Stimulated activated CD4-positive, alpha-beta T cell treated with anti-CD3 and anti-CD28 coated beads, Interleukin-1b, Interleukin-23, amount 100 ng/mL, for 1 hour (primary cell): ENCODE measurements at regions not wholly inside any gene's neighbourhood (a gene's known extent, or its start where the extent isn't known, plus 50 kb on each side); places are given as distances from the start of the nearest gene placed in this dataset.
"Not testable (repeated sequence)": the region's sequence is repeated elsewhere in the genome, so short reads cannot be mapped to it uniquely, and the experiment has no call there.

ENCODE experiments used
- DNase-seq, 2 donors: peaks; one replicate each; pipeline ENCODE4 v3.0.0-alpha.2; 2020; ENCODE audit warnings: low read depth in 2 of 2

GRCh38 chr2:234725528-234726264 lies 226.1 kb upstream of the SH3BP4 start:
- no peak for DNase-seq

DNA sequence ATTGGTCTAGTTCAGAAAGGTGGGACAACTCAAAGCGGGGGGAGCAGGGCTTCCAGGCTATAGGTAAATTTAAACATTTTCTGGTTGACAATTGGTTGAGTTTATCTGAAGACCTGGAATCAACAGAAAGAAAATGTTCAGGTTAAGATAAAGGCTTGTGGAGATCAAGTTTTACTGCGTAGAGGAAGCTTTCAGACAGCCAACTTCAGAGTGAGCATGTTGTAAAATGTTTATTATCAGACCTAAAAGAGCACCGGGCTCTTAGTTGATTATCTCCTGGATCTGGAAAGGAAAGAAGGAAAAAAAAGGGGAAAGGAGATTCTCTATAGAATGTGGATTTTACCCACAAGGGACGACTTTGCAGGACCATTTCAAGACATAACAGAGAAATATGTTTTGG lies 227.0 kb upstream of the SH3BP4 start:
- no peak for DNase-seq

DNA sequence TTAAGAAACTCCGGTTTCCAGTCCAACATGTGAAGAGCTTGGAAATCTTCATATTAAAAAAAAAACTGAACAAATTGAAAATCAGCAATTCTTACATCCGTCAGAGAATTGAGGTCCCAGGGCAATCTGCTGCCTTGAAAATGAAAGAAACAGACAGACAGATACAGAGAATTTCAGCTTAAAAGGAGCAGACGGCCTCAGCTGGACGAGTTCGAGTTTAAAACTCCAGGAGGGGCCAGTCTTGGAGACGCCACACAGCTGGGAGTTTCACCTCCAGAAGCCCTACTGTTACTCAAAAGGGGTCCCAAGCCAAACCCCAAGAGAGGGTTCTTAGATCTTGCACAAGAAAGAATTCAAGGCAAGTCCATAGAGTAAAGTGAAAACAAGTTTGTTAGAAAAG lies 226.5 kb upstream of the ARL4C start:
- DNase-seq, result no peak

DNA sequence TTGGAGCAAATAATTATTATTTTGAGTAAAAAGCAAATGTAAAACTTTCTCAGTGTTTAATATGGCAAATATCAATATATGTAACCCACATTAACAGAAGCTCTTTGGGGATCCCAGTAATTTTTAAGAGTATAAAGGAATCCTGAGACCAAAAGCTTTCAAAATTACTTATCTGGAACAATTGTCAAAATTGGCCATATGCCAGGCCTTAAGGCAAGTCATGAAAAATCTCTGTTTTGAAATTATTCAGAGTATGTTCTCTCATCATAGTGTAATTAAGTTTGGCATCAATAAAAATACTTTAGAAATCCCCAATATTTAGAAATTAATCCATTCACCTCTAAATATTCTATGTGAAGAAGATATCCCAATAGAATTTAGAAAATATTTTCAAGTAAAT lies 225.3 kb upstream of the ARL4C start:
- DNase-seq, result no peak

- DNase-seq, result no peak
Measured at GRCh38 chr2:234719116-234719716, 222.3 kb upstream of the ARL4C start.

DNA sequence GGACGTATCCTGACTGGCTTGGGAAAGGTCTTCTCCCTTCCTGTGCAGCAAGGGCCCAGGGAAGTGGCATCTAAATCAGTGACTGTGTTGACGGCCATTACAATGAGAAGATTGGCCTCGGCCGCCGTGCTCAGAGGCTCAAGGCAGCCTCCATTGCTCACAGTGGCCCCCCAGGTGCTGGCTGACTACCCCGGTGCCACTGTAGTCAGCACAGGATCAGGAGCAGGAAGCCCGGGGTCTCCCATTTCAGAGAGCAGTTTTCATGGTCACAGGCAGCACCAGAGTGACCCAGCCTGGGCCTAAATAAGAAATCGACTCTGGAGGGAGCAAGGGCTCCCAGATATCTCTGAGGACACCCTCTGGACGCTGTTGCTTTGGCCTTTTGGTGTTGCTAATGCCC lies 219.4 kb upstream of the ARL4C start:
- no peak for DNase-seq

DNA sequence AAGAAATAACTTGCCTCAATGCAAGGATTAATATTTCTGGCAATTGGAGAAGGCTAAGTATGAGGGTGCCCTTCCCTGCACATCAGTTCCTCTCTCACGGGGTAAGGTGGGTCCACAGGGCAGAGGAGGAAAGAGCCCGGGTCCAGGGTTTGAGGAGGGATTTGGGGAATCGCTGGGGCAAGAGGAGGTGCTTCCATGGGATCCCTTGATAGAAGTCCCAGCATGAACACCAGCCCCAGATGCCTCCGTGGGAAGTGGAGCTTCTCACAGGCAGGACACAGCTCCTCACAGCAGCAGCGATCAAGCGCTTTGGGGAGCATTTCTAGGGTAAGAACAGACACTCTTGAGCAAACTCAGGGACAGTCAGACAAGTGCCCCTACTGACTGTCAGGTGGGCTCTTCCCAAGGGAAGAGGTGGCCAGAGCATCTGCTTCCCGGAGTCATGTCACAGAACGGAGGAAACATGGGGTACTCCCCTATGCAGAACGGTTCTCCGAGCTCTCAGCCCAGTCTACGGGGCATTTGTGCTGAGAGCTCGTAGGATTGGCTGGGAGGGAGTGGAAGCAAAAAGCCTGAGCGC lies 218.9 kb upstream of the ARL4C start:
- DNase-seq, result no peak

- DNase-seq, result no peak
Measured at GRCh38 chr2:234714711-234715110, 217.8 kb upstream of the ARL4C start.

DNA sequence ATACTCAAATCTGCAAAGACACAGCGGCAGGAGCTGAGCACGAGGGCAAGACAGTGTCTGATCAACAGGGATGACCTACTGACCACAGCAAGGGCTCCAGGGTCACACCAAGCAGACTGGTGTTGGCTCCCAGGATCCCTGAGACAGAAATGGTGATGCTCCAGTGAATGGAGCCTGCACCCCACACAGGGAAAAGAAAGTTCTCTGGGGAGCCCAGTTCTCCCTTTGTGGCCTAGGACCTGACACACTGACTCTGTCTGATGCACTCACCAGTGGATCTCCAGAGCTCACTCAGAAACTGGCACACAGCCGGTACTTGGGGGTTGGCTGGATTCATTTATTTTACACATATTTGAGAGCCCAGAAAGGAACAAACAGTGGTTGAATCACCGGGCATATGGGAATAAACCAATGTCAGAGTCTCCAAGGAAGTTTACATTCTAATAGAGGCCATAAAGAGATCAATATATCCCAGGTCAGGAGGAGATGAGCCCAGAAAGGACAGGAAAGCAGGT lies 215.6 kb upstream of the ARL4C start:
- no peak for DNase-seq

- no peak for DNase-seq
Measured at GRCh38 chr2:234711308-234711707, 214.4 kb upstream of the ARL4C start.

DNA sequence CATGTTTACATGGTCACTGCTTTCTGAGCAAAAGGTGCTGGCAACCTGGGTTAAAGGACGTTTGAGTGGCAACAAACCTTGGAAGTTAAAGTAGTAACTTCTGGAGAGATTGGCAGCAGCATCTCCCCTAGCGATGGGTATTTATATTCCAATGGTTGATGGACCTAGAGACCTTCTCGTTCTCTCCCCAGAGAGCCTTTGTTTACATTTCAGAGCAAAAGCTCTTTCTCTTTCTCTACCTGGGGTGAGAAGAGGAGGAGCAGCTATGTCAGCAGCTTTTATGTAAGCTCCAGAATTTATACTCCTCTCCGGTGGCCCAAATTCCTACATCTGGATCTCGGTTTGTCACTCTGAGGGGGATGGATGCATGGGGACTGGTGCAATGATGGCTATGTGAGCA lies 213.7 kb upstream of the ARL4C start:
- no peak for DNase-seq

DNA sequence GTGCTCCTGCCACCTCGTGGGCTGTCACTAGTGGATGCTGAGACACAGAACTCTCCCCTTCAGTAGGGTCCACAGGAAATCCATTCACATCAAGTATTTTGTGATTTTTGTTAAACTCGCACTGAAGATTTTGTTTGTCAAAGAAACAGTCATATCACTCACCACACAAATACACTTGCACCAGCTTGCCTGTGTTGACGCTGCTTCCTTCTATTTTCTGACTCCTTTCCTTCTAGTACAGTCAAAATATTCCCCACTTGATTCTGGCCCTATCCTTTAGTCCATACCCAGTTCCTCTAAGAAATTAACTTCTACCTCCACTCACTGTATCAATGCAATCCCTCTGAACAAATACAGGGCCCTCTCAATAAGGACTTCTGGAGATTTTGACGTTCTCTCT lies 213.2 kb upstream of the ARL4C start:
- no peak for DNase-seq

GRCh38 chr2:234708717-234709116 lies 211.8 kb upstream of the ARL4C start:
- no peak for DNase-seq

DNA sequence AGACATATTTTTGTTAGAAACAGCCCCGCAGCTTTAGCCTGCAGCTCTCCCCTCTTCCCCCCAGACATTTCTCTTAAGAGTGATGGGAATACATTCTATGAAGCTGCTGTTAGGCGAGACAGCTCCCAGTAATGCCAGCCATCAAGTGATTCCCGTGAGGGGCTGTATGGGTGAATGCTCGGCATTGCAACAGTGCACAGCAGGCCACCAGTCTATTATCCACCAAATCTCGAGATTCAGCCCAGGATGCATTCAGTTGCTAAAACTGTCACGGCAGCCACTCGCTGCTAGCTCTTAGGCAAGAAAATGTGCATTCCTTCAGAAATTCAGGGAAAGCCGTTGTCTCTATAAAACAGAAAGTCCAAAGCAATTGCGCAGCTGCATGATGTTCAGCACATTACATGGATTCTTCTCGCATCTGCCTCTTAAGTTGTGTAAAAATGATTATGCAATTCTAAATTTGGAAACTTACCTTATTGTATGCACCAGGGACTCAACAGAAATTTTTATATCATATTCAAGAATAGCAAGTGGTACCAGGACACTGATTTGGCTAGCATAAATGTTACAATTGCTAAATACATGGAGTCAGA lies 211.3 kb upstream of the ARL4C start:
- DNase-seq, result no peak

DNA sequence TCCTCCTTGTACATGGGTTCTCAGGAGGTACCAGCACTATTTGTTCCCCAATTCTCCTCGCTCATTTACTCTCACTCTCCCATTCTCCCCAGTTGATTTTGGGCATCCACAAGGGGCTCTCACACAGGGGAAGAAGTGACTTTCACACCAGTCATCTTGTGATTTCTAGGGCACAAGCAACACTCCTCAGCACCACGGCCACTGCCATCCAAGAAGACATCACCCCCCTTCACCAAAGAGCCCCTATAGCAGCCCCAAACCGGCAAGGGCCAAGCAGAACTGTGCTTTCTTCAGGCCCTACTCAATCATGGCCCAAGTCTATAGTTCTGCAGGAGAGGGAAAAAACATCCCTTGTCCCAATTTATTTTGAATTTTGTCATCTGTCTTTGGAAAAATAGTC lies 209.2 kb upstream of the ARL4C start:
- DNase-seq, result no peak

- no peak for DNase-seq
Measured at GRCh38 chr2:234705108-234705507, 208.2 kb upstream of the ARL4C start.

DNA sequence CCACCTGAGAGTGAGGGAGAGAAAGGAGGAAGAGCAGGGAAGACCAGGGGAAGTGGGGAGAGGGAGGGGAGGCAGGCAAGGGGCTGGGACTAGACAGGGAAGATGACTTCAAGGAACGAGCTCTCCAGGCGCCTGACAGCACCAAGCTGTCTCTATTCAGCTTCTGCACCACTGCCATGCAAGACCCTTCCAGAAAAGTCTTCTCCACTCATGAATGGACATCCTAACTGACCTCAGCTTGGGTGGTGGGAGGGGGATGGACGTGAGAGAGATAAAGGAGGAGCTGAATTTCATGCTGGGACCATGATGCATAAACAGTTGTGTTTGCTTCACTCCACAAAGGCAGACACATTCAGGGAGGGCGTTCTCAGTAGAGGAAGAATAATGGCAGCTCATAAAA lies 206.4 kb upstream of the ARL4C start:
- no peak for DNase-seq

GRCh38 chr2:234702731-234703225 lies 205.9 kb upstream of the ARL4C start:
- no peak for DNase-seq

GRCh38 chr2:234701841-234702240 lies 205.0 kb upstream of the ARL4C start:
- DNase-seq, result no peak

- DNase-seq, result no peak
Measured at GRCh38 chr2:234701421-234701820, 204.5 kb upstream of the ARL4C start.

- no peak for DNase-seq
Measured at GRCh38 chr2:234699456-234699855, 202.6 kb upstream of the ARL4C start.

DNA sequence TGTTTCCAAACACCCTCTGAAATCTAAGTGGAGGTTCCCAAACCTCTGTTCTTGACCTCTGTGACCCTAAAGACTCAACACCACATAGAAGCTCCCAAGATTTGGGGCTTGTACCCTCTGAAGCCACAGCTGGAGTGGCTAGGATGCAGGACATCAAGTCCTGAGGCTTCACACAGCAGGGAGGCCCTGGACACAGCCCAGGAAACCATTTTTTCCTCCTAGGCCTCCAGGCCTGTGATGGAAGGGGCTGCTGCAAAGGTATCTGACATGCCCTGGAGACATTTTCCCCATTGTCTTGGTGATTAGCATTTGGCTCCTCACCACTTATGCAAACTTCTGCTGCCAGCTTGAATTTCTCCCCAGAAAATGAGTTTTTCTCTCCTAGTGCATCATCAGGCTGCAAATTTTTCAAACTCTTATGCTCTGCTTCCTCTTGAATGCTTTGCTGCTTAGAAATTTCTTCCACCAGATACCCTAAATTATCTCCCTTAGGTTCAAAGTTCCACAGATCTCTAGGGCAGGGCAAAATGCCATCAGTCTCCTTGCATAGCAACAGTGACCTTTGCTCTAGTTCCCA lies 200.5 kb upstream of the ARL4C start:
- DNase-seq, result not testable (repeated sequence)
